Progenitor cell of endocrine pancreas (in vitro differentiated cells): ENCODE measurements at regions not wholly inside any gene's neighbourhood (a gene's known extent, or its start where the extent isn't known, plus 50 kb on each side); places are given as distances from the start of the nearest gene placed in this dataset.

Experiments
- DNase-seq: peaks from one replicate; pipeline ENCODE4 v3.0.0; 2021; ENCODE audit warnings: low spot score; ENCODE audit not compliant: unreplicated experiment
- H3K27ac Mint-ChIP-seq: 2 replicates; pipeline ENCODE4 v1.8.0; 2021; ENCODE audit warnings: mild to moderate bottlenecking, moderate library complexity, mixed read lengths
- H3K27me3 Mint-ChIP-seq: 2 replicates; pipeline ENCODE4 v1.8.0; 2021; ENCODE audit warnings: mixed read lengths
- H3K36me3 Mint-ChIP-seq: 2 replicates; pipeline ENCODE4 v1.8.0; 2022; ENCODE audit warnings: mixed read lengths; ENCODE audit not compliant: insufficient read depth
- H3K4me1 Mint-ChIP-seq: 2 replicates; pipeline ENCODE4 v1.8.0; 2021; ENCODE audit warnings: low read depth, mixed read lengths
- H3K4me3 Mint-ChIP-seq: 2 replicates; pipeline ENCODE4 v1.8.0; 2021; ENCODE audit warnings: low read depth, mild to moderate bottlenecking, moderate library complexity, mixed read lengths
- H3K9me3 Mint-ChIP-seq: 2 replicates; pipeline ENCODE4 v1.8.0; 2021; ENCODE audit warnings: low read depth, mixed read lengths
- CTCF ChIP-seq: fragments of 200-600 bp; sonication (generic); IDR thresholded peaks from one replicate; pipeline ENCODE4 v1.5.0; 2021; ENCODE audit warnings: antibody characterized with exemption, mild to moderate bottlenecking; ENCODE audit not compliant: unreplicated experiment

GRCh38 chr14:22158560-22158959 lies 430.5 kb downstream of the DAD1 start:
- H3K4me3 Mint-ChIP-seq, result no peak overlapping the region
- no peaks in the 10 kb centered on the region for H3K36me3 Mint-ChIP-seq
- no peaks in the 10 kb centered on the region for H3K9me3 Mint-ChIP-seq
- no peak overlapping the region for H3K27ac Mint-ChIP-seq
- DNase-seq, result no peak
- peaks cover 6% of the 10 kb centered on the region for H3K4me1 Mint-ChIP-seq
- H3K27me3 Mint-ChIP-seq, result no peaks in the 10 kb centered on the region
- TF ChIP-seq CTCF, result no peak

GRCh38 chr14:22155571-22155970 lies 433.5 kb downstream of the DAD1 start:
- H3K9me3 Mint-ChIP-seq, result peaks cover 13% of the 10 kb centered on the region
- no peak for DNase-seq
- H3K27ac Mint-ChIP-seq, result no peak overlapping the region
- peaks cover 6% of the 10 kb centered on the region for H3K4me1 Mint-ChIP-seq
- peaks cover 3% of the 10 kb centered on the region for H3K36me3 Mint-ChIP-seq
- no peak for TF ChIP-seq CTCF
- no peaks in the 10 kb centered on the region for H3K27me3 Mint-ChIP-seq
- no peak overlapping the region for H3K4me3 Mint-ChIP-seq

- no peak overlapping the region for H3K27ac Mint-ChIP-seq
- peaks cover 13% of the 10 kb centered on the region for H3K9me3 Mint-ChIP-seq
- H3K36me3 Mint-ChIP-seq, result peaks cover 3% of the 10 kb centered on the region
- H3K4me1 Mint-ChIP-seq, result peaks cover 6% of the 10 kb centered on the region
- no peak overlapping the region for H3K4me3 Mint-ChIP-seq
- no peak for DNase-seq
- TF ChIP-seq CTCF, result no peak
- peaks cover 2% of the 10 kb centered on the region for H3K27me3 Mint-ChIP-seq
These were observed 436.1 kb downstream of the DAD1 start for GRCh38 chr14:22152903-22153302.

GRCh38 chr14:22152161-22152870 lies 436.7 kb downstream of the DAD1 start:
- no peak for TF ChIP-seq CTCF
- no peak overlapping the region for H3K4me3 Mint-ChIP-seq
- peaks cover 6% of the 10 kb centered on the region for H3K4me1 Mint-ChIP-seq
- peaks cover 3% of the 10 kb centered on the region for H3K27me3 Mint-ChIP-seq
- H3K27ac Mint-ChIP-seq, result no peak overlapping the region
- H3K36me3 Mint-ChIP-seq, result peaks cover 3% of the 10 kb centered on the region
- no peak for DNase-seq
- H3K9me3 Mint-ChIP-seq, result peaks cover 13% of the 10 kb centered on the region

GRCh38 chr14:22151121-22151520 lies 437.9 kb downstream of the DAD1 start:
- H3K4me1 Mint-ChIP-seq, result peaks cover 6% of the 10 kb centered on the region
- no peak overlapping the region for H3K4me3 Mint-ChIP-seq
- no peak for DNase-seq
- H3K36me3 Mint-ChIP-seq, result peaks cover 3% of the 10 kb centered on the region
- no peak overlapping the region for H3K27ac Mint-ChIP-seq
- peaks cover 3% of the 10 kb centered on the region for H3K27me3 Mint-ChIP-seq
- TF ChIP-seq CTCF, result no peak
- peaks cover 13% of the 10 kb centered on the region for H3K9me3 Mint-ChIP-seq
